ENCODE measurements at regions not wholly inside any gene's neighbourhood (a gene's known extent, or its start where the extent isn't known, plus 50 kb on each side); places are given as distances from the start of the nearest gene placed in this dataset.

DNA sequence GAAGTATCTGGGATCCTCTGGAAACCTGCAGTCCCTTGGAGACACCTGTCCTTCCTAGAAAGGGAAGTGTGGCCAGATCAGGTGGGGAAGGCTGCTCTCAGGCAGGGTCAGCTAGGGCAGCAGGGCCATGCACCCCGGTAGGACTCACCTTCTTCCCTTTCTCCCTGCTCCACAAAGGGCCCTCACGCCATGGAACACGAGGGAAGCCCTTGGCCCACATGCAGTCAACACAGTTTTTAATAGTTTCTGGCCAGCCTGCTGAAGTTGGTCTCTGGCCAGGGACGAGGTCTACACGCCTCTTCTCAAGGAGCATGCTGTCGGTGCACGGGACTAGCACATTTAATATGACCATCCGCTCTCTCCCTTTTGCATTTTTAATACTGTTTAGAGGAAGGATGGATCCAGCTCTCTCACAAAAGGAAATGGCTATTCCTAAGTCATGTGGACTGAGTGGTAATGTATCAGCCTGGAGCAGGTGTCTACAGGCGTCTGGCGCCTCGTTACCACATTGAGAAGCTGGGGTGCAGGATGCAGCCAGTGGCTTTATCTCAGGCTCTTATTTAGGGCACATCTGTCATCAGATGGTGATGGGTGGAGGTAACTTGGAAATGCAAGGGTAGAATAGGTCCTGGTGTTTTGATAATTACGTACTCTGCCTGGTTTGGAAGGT is 153.9 kb downstream of the KLF13 start:
- TF ChIP-seq, protein P1, sequence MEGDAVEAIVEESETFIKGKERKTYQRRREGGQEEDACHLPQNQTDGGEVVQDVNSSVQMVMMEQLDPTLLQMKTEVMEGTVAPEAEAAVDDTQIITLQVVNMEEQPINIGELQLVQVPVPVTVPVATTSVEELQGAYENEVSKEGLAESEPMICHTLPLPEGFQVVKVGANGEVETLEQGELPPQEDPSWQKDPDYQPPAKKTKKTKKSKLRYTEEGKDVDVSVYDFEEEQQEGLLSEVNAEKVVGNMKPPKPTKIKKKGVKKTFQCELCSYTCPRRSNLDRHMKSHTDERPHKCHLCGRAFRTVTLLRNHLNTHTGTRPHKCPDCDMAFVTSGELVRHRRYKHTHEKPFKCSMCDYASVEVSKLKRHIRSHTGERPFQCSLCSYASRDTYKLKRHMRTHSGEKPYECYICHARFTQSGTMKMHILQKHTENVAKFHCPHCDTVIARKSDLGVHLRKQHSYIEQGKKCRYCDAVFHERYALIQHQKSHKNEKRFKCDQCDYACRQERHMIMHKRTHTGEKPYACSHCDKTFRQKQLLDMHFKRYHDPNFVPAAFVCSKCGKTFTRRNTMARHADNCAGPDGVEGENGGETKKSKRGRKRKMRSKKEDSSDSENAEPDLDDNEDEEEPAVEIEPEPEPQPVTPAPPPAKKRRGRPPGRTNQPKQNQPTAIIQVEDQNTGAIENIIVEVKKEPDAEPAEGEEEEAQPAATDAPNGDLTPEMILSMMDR (conservative IDR thresholded peaks at IDR 0.05; ENCODE audit: low read depth, low read length) = no peak
- DNase-seq (ENCODE audit: low read depth) = no peak
- H3K4me3 ChIP-seq (ENCODE audit: low read length) = no peak overlapping the region

DNA sequence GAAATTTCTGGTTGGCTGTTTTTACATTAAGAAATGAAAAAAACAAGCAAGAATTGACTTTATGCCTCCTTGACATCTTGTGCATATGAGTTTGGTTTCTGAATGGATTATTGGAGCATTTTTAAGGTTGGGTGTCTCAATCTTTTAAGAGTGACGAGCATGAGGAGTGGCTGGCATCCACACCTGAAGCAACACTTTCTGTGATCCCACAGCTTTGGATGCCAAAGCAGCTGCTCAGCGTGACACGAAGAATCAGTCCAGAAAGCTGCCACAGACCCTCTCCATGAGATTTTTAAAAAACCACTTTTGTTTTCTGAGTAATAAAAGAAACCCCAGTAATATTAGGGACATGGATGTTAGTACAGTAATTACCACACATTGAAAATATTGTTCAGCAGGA is 154.5 kb downstream of the KLF13 start:
- TF ChIP-seq, protein P1 (conservative IDR thresholded peaks at IDR 0.05; ENCODE audit: low read depth, low read length) = no peak
- no peak overlapping the region for H3K4me3 ChIP-seq (ENCODE audit: low read length)
- DNase-seq (ENCODE audit: low read depth) = no peak

- H3K4me3 ChIP-seq (ENCODE audit: low read length) = no peak overlapping the region
- DNase-seq (ENCODE audit: low read depth) = no peak
- TF ChIP-seq, protein P1 (conservative IDR thresholded peaks at IDR 0.05; ENCODE audit: low read depth, low read length) = no peak
Observed at GRCh38 chr15:31482122-31482922, 155.7 kb downstream of the KLF13 start.

GRCh38 chr15:31483053-31483985 is 156.7 kb downstream of the KLF13 start:
- H3K4me3 ChIP-seq (ENCODE audit: low read length) = no peak overlapping the region
- TF ChIP-seq, protein P1 (conservative IDR thresholded peaks at IDR 0.05; ENCODE audit: low read depth, low read length) = no peak
- no peak for DNase-seq (ENCODE audit: low read depth)

- no peak for DNase-seq (ENCODE audit: low read depth)
- TF ChIP-seq, protein P1 (conservative IDR thresholded peaks at IDR 0.05; ENCODE audit: low read depth, low read length) = no peak
- no peak overlapping the region for H3K4me3 ChIP-seq (ENCODE audit: low read length)
Observed at GRCh38 chr15:31483986-31484951, 157.6 kb downstream of the KLF13 start.

GRCh38 chr15:31484986-31485385 is 158.4 kb downstream of the KLF13 start:
- no peak overlapping the region for H3K4me3 ChIP-seq (ENCODE audit: low read length)
- no peak for DNase-seq (ENCODE audit: low read depth)
- TF ChIP-seq, protein P1 (conservative IDR thresholded peaks at IDR 0.05; ENCODE audit: low read depth, low read length) = no peak

Measured in retinal pigment epithelial cell (primary cell).